ENCODE measurements at regions not wholly inside any gene's neighbourhood (a gene's known extent, or its start where the extent isn't known, plus 50 kb on each side); places are given as distances from the start of the nearest gene placed in this dataset.

GRCh38 chr17:36732351-36732750 is 131.0 kb downstream of the MRM1 start:
- peaks cover 44% of the 10 kb centered on the region for H3K27me3 Mint-ChIP-seq (ENCODE audit: insufficient read depth)

GRCh38 chr17:36736201-36737156 is 135.1 kb downstream of the MRM1 start:
- no peak overlapping the region for H3K27ac Mint-ChIP-seq

More at GRCh38 chr17:36732351-36732750, 131.0 kb downstream of the MRM1 start:
- DNase-seq, result no peak
- H3K36me3 Mint-ChIP-seq (ENCODE audit: low read depth), result no peaks in the 10 kb centered on the region
- no peaks in the 10 kb centered on the region for H3K4me1 Mint-ChIP-seq (ENCODE audit: low read depth)
- TF ChIP-seq CTCF (IDR thresholded peaks at IDR 0.05), result no peak
- no peaks in the 10 kb centered on the region for H3K9me3 Mint-ChIP-seq
- H3K27ac Mint-ChIP-seq, result no peak overlapping the region
- no peak overlapping the region for H3K4me3 Mint-ChIP-seq

GRCh38 chr17:36739208-36739607 is 137.8 kb downstream of the MRM1 start:
- Mint-ChIP-seq H3K4me1 (ENCODE audit: low read depth) (no peaks in the 10 kb centered on the region), H3K27ac (no peak overlapping the region), H3K36me3 (ENCODE audit: low read depth) (no peaks in the 10 kb centered on the region), H3K27me3 (ENCODE audit: insufficient read depth) (peaks cover 27% of the 10 kb centered on the region), H3K4me3 (no peak overlapping the region), H3K9me3 (no peaks in the 10 kb centered on the region)
- DNase-seq, result no peak
- no peak for TF ChIP-seq CTCF (IDR thresholded peaks at IDR 0.05)

More at GRCh38 chr17:36736201-36737156, 135.1 kb downstream of the MRM1 start:
- no peak overlapping the region for H3K4me3 Mint-ChIP-seq
- H3K36me3 Mint-ChIP-seq (ENCODE audit: low read depth), result no peaks in the 10 kb centered on the region
- no peaks in the 10 kb centered on the region for H3K9me3 Mint-ChIP-seq
- DNase-seq, result no peak
- no peaks in the 10 kb centered on the region for H3K4me1 Mint-ChIP-seq (ENCODE audit: low read depth)
- TF ChIP-seq CTCF (IDR thresholded peaks at IDR 0.05), result no peak
- H3K27me3 Mint-ChIP-seq (ENCODE audit: insufficient read depth), result peaks cover 36% of the 10 kb centered on the region

GRCh38 chr17:36740157-36740556 is 138.8 kb downstream of the MRM1 start:
- H3K4me3 Mint-ChIP-seq, result no peak overlapping the region
- no peaks in the 10 kb centered on the region for H3K4me1 Mint-ChIP-seq (ENCODE audit: low read depth)
- no peak overlapping the region for H3K27ac Mint-ChIP-seq
- H3K27me3 Mint-ChIP-seq (ENCODE audit: insufficient read depth), result peaks cover 24% of the 10 kb centered on the region
- no peak for TF ChIP-seq CTCF (IDR thresholded peaks at IDR 0.05)
- DNase-seq, result no peak
- H3K9me3 Mint-ChIP-seq, result no peaks in the 10 kb centered on the region
- no peaks in the 10 kb centered on the region for H3K36me3 Mint-ChIP-seq (ENCODE audit: low read depth)

GRCh38 chr17:36741019-36741902 is 139.9 kb downstream of the MRM1 start:
- no peak for DNase-seq
- H3K4me1 Mint-ChIP-seq (ENCODE audit: low read depth), result no peaks in the 10 kb centered on the region
- no peaks in the 10 kb centered on the region for H3K36me3 Mint-ChIP-seq (ENCODE audit: low read depth)
- no peak for TF ChIP-seq CTCF (IDR thresholded peaks at IDR 0.05)
- H3K27me3 Mint-ChIP-seq (ENCODE audit: insufficient read depth), result peaks cover 26% of the 10 kb centered on the region
- H3K4me3 Mint-ChIP-seq, result no peak overlapping the region
- no peak overlapping the region for H3K27ac Mint-ChIP-seq
- H3K9me3 Mint-ChIP-seq, result no peaks in the 10 kb centered on the region
